GM21717 (cell line): ENCODE measurements at regions not wholly inside any gene's neighbourhood (a gene's known extent, or its start where the extent isn't known, plus 50 kb on each side); places are given as distances from the start of the nearest gene placed in this dataset.

Experiments
- ATAC-seq: cut with Tn5 transposase; IDR thresholded peaks from one replicate; pipeline ENCODE4 v1.9.1; 2021; ENCODE audit warnings: mild to moderate bottlenecking, moderate library complexity; ENCODE audit not compliant: unreplicated experiment

GRCh38 chr12:67116134-67116533 is 153.0 kb upstream of the CAND1 start:
- ATAC-seq, result no peak

DNA sequence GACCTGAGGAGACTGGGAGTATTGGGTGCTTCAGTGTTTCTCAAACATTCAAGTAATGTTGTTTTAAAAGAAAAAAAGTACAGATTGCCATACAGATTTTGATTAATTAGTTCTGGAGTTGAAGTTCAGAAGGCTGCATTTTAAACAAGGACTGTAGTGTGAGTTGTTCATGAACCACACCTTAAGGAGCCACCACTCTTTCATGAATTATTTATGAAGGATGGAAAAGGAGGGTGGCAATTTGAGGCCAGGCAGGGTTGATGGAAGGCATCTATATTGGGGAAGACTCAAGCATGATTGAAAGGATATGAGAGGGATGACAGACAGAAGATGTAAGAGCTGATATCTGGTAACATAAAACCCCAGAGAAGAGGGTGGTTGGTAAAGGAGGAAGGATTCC is 146.6 kb upstream of the CAND1 start:
- ATAC-seq, result no peak

DNA sequence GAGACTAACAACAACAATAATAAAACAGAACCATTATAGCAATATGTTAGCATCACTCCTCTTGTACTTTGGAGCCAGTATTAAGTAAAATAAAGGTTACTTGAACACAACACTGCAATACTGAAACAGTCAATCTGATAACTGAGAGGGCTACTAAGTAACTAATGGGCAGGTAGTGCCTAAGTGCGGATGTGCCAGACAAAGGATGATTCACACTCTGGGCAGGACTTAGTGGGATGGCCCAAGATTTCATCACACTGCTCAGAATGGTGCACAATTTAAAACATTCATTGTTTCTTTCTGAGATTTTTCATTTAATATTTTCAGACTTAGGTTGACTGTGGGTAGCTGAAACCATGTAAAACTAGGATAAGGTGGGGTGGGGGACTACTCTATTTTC is 131.9 kb upstream of the CAND1 start:
- no peak for ATAC-seq

GRCh38 chr12:67141296-67142018 is 127.7 kb upstream of the CAND1 start:
- ATAC-seq, result no peak

- ATAC-seq, result no peak
These were observed 123.5 kb upstream of the CAND1 start for GRCh38 chr12:67145692-67146091.

- ATAC-seq, result no peak
These were observed 122.1 kb upstream of the CAND1 start for GRCh38 chr12:67147030-67147429.

- no peak for ATAC-seq
These were observed 121.7 kb upstream of the CAND1 start for GRCh38 chr12:67147447-67147846.

DNA sequence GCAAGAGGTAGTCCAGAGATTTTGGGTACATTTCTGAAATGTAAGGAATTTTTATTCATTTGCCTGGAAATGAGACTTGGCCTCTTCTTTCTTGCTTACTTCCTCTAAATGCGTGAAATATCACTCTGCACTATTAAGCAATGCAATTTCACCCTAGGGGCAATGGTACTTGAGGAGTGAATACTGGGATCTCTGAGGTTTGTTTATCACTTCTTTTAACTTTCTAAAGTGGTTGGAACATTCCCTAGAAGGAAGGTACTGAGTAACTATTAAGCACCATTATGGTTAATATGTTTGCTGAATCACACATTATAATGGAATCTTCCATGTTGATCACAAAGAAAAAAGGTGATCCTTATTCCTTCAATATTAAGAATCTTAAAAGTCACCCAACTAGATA is 120.9 kb upstream of the CAND1 start:
- ATAC-seq, result no peak

GRCh38 chr12:67151886-67152285 is 117.3 kb upstream of the CAND1 start:
- ATAC-seq, result no peak

DNA sequence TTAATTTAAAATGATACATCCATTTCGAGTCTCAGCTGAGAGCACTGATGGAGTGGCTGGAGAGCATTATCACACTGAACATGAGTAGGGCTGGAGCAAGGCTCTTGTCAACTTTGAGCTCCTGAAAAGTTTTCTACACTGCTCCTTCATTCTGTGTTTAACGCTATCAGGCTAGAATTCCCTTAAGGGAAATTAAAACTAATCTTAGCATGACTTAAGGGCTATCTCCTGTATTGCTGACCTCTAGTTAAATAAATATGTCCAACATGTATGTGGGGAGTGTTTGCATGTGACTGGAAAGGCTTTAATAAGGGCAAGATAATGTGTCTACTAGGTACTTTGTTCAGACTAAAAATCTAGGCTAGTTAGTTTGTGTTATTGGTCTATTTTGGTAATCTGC is 116.7 kb upstream of the CAND1 start:
- no peak for ATAC-seq

DNA sequence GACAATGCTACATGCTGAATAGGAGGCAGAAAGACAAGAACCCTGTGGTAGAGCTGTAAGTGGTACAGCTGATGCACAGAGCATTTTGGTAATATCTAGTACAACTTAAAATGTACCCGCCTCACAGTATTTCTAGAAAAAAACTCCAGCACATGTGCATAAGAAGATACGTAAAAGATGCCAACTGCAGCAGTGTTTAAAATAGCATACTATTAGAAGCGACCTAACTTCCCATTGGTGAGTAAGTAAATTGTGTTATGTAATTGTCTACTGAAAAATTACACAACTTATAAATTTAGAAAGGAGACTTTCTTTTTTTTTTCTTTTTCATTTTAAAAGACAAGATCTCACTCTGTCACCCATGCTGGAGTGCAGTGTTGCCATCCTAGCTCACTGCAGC is 114.3 kb upstream of the CAND1 start:
- no peak for ATAC-seq

DNA sequence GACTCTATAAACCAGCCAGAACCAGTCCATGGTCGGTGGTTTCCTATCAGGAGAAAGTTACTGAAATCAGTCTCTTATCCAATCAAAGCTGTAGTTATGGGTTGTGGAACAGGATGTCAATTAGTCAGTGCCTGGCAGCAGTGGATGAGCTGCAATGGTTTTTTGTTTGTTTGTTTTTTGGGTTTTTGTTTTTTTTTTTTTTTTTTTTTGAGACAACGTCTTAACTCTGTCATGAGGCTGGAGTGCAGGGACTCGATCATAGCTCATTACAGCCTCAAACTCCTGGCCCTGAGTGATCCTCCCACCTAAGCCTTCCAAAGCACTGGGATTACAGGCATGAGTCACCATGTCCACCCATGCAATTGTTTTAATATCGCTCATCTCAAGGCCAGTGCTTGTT is 113.3 kb upstream of the CAND1 start:
- no peak for ATAC-seq

DNA sequence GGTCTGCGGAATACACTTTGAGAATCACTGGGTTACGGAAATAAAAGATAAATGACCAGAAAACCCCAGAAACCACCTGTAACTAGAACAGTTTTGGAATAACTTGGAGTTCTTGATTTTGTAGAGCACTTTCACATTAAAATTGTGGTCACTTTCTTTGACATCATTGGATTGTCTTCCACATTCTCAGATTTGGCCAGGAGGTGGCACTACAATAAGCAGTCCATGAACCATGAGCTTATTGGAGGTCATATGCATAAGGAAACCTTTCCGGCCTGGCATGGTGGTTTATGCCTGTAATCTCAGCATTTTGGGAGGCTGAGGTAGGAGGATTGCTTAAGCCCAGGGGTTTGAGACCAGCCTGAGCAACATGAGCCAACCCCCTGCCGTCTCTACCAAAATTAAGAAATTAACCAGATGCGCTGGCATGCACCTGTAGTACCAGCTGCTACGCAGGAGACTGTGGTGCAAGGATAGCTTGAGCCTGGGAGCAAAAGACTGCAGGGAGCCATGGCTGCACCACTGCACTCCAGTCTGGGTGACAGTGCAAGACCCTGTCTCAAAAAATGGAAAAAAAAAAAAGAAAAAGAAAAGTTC is 107.7 kb upstream of the CAND1 start:
- ATAC-seq, result peak; percentile 76

DNA sequence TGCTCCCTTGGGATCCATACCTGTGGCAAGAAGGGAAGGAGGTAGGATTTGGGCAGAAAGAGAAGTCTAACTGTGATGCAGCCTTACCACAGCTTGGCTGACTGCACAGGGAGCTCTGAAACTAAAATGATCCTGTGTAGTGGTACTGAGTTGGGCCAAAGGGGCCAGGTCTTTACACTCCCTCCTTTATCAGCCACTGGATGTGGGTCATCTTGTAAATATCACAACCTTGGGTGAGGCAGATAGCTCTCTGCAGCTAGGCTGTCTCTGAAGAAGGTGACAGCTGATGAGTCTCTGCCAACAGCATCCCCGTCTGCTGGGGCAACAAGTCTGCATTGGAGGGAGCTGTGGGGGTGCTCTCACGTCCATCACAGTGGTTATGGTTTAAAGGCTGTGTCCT is 95.9 kb upstream of the CAND1 start:
- no peak for ATAC-seq

- ATAC-seq, result no peak
These were observed 86.6 kb upstream of the CAND1 start for GRCh38 chr12:67182551-67182950.

DNA sequence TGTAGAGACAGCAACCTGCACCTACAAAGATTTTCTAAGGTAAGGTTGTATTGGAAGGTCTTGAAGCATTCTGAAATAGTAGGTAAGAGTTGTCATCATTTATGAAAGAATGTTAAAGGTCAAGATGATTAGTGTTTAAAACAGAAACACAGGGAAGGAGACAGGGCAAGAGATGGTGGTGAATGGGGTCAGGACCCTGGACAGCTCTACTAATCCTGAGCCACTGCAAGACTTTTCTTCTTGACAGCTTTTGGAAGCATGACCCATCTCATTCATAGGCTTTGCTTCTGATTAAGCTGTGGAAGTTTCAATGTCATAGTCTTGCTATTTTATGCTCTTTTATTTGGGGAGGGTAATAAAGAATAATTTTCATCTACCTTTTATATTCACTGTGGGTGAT is 75.5 kb upstream of the CAND1 start:
- ATAC-seq, result no peak

DNA sequence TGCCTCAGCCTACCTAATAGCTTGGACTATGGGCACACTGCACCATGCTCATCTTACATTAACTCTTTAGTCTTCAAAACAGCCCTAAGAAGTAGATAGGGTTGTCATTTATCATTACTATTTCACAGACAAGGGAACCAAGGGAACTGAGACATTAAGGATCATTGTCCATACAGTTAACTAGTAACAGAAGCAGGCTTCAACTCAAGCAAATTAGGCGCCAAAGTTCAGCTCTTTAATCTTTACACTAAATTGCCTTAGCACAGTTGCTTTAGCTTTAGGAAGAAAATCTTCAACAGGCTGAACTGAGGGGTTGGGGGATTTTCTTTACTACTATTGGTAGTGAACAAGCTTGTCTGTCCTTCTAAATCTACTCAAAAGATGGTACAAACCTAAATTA is 68.8 kb upstream of the CAND1 start:
- no peak for ATAC-seq

- peak; percentile 22 for ATAC-seq
These were observed 67.0 kb upstream of the CAND1 start for GRCh38 chr12:67202011-67202677.

GRCh38 chr12:67202678-67203012 is 66.5 kb upstream of the CAND1 start:
- peak; percentile 92 for ATAC-seq

GRCh38 chr12:67208281-67209067 is 60.7 kb upstream of the CAND1 start:
- no peak for ATAC-seq

DNA sequence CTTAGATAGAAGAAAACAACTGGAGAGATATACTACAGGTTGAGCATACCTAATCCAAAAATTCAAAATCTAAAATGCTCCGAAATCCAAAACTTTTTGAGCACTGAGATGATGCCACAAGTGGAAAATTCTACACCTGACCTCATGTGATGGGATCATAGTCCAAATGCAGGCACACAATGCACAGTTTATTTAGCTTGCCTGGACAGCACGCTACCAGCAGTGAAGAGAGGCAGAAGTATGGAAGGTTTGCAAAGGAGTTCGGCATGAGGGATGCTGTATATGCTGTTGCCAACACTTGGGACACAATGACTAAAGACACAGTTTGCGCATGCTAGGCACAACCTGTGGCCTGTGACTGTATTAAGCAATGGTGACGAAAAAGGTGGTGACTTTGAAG is 58.1 kb upstream of the CAND1 start:
- no peak for ATAC-seq

- no peak for ATAC-seq
These were observed 57.7 kb upstream of the CAND1 start for GRCh38 chr12:67211494-67211893.
